Activated naive CD4-positive, alpha-beta T cell treated with anti-CD3 and anti-CD28 coated beads for 36 hours (primary cell): ENCODE measurements at regions not wholly inside any gene's neighbourhood (a gene's known extent, or its start where the extent isn't known, plus 50 kb on each side); places are given as distances from the start of the nearest gene placed in this dataset.

ENCODE experiments used
- CTCF ChIA-PET: fragments of 350-600 bp; sonication (Branson Sonifier 250); formaldehyde crosslinking; loops from one replicate; lab custom pipeline; 2021; ENCODE audit warnings: antibody characterized with exemption; lab: Charles Lee
- DNase-seq: peaks from one replicate; pipeline ENCODE4 v3.0.0-alpha.2; 2020
- H3K27ac Mint-ChIP-seq: one replicate; pipeline ENCODE4 v1.8.0; 2021; ENCODE audit warnings: mild to moderate bottlenecking, mixed read lengths
- H3K27me3 Mint-ChIP-seq: one replicate; pipeline ENCODE4 v1.8.0; 2021; ENCODE audit warnings: low read depth, mixed read lengths
- H3K36me3 Mint-ChIP-seq: one replicate; pipeline ENCODE4 v1.8.0; 2021; ENCODE audit warnings: low read depth, mixed read lengths
- H3K4me1 Mint-ChIP-seq: one replicate; pipeline ENCODE4 v1.8.0; 2021; ENCODE audit warnings: low read depth, mixed read lengths
- H3K4me3 Mint-ChIP-seq: one replicate; pipeline ENCODE4 v1.8.0; 2021; ENCODE audit warnings: mild to moderate bottlenecking, moderate library complexity, mixed read lengths
- H3K9me3 Mint-ChIP-seq: one replicate; pipeline ENCODE4 v1.8.0; 2021; ENCODE audit warnings: mixed read lengths
- intact Hi-C: fragments of 100-400 bp; cut with micrococcal nuclease; formaldehyde crosslinking; loops from one replicate; pipeline ENCODE4 v1.15.1; 2023

GRCh38 chr15:38069511-38070011, 135.1 kb downstream of the TMCO5A start:
- no peak overlapping the region for H3K4me3 Mint-ChIP-seq
- H3K27ac Mint-ChIP-seq, result no peak overlapping the region
- peaks cover 62% of the 10 kb centered on the region for H3K27me3 Mint-ChIP-seq

GRCh38 chr15:38070778-38071177, 136.3 kb downstream of the TMCO5A start:
- CTCF ChIA-PET, result no interaction called here
- Mint-ChIP-seq H3K36me3 (no peaks in the 10 kb centered on the region), H3K9me3 (no peaks in the 10 kb centered on the region), H3K27me3 (peaks cover 65% of the 10 kb centered on the region), H3K4me1 (peaks cover 34% of the 10 kb centered on the region), H3K4me3 (no peak overlapping the region), H3K27ac (no peak overlapping the region)
- DNase-seq, result no peak
- intact Hi-C loops, result no loop called here

More at GRCh38 chr15:38069511-38070011, 135.1 kb downstream of the TMCO5A start:
- Mint-ChIP-seq H3K9me3 (no peaks in the 10 kb centered on the region), H3K36me3 (no peaks in the 10 kb centered on the region), H3K4me1 (peaks cover 34% of the 10 kb centered on the region)
- CTCF ChIA-PET, result no interaction called here
- DNase-seq, result no peak
- intact Hi-C loops, result loop anchor here (1.0 to 10.0 kb wide), 4 partner anchors 184 to 1715 kb away; partner anchors contain the start of gene FSIP1

GRCh38 chr15:38071211-38071972, 137.0 kb downstream of the TMCO5A start:
- Mint-ChIP-seq H3K4me3 (no peak overlapping the region), H3K4me1 (peaks cover 34% of the 10 kb centered on the region), H3K27ac (no peak overlapping the region), H3K27me3 (peaks cover 63% of the 10 kb centered on the region), H3K9me3 (no peaks in the 10 kb centered on the region), H3K36me3 (no peaks in the 10 kb centered on the region)
- CTCF ChIA-PET, result no interaction called here
- intact Hi-C loops, result no loop called here
- DNase-seq, result no peak

GRCh38 chr15:38072007-38072347, 137.5 kb downstream of the TMCO5A start:
- H3K36me3 Mint-ChIP-seq, result no peaks in the 10 kb centered on the region
- no peaks in the 10 kb centered on the region for H3K9me3 Mint-ChIP-seq
- DNase-seq, result no peak
- no peak overlapping the region for H3K4me3 Mint-ChIP-seq
- no peak overlapping the region for H3K27ac Mint-ChIP-seq
- H3K4me1 Mint-ChIP-seq, result peaks cover 34% of the 10 kb centered on the region
- peaks cover 64% of the 10 kb centered on the region for H3K27me3 Mint-ChIP-seq
- CTCF ChIA-PET, result interaction anchor here (0.7 kb wide), 1 partner anchor 35 kb away, joined by 3 read pairs; no protein-coding TSS in a partner anchor
- intact Hi-C loops, result loop anchor here (2.0 kb wide), 1 partner anchor 1355 kb away; no protein-coding TSS in a partner anchor

- H3K36me3 Mint-ChIP-seq, result no peaks in the 10 kb centered on the region
- peak; percentile 47 for DNase-seq
- H3K27me3 Mint-ChIP-seq, result peaks cover 65% of the 10 kb centered on the region
- CTCF ChIA-PET, result interaction anchor here (0.7 kb wide), 1 partner anchor 36 kb away, joined by 3 read pairs; no protein-coding TSS in a partner anchor
- H3K4me3 Mint-ChIP-seq, result peak overlapping the region; percentile 44
- H3K9me3 Mint-ChIP-seq, result no peaks in the 10 kb centered on the region
- H3K4me1 Mint-ChIP-seq, result peaks cover 34% of the 10 kb centered on the region
- intact Hi-C loops, result loop anchor here (2.0 kb wide), 1 partner anchor 1354 kb away; no protein-coding TSS in a partner anchor
- no peak overlapping the region for H3K27ac Mint-ChIP-seq
Measured at GRCh38 chr15:38072348-38073177, 138.1 kb downstream of the TMCO5A start.

- DNase-seq, result no peak
- Mint-ChIP-seq H3K36me3 (no peaks in the 10 kb centered on the region), H3K4me1 (peaks cover 32% of the 10 kb centered on the region), H3K4me3 (peak overlapping the region; percentile 41), H3K27ac (no peak overlapping the region), H3K9me3 (no peaks in the 10 kb centered on the region), H3K27me3 (peaks cover 58% of the 10 kb centered on the region)
- CTCF ChIA-PET, result no interaction called here
- intact Hi-C loops, result loop anchor here (2.0 kb wide), 1 partner anchor 1353 kb away; no protein-coding TSS in a partner anchor
Measured at GRCh38 chr15:38073178-38073946, 138.9 kb downstream of the TMCO5A start.

- Mint-ChIP-seq H3K36me3 (no peaks in the 10 kb centered on the region), H3K4me3 (no peak overlapping the region), H3K27ac (no peak overlapping the region), H3K27me3 (peaks cover 58% of the 10 kb centered on the region), H3K9me3 (no peaks in the 10 kb centered on the region), H3K4me1 (peaks cover 29% of the 10 kb centered on the region)
- intact Hi-C loops, result no loop called here
- DNase-seq, result no peak
- CTCF ChIA-PET, result no interaction called here
Measured at GRCh38 chr15:38074029-38074428, 139.6 kb downstream of the TMCO5A start.

- H3K27ac Mint-ChIP-seq, result no peak overlapping the region
- H3K4me1 Mint-ChIP-seq, result peaks cover 21% of the 10 kb centered on the region
- no peak for DNase-seq
- H3K4me3 Mint-ChIP-seq, result no peak overlapping the region
- H3K9me3 Mint-ChIP-seq, result no peaks in the 10 kb centered on the region
- intact Hi-C loops, result no loop called here
- H3K27me3 Mint-ChIP-seq, result peaks cover 46% of the 10 kb centered on the region
- CTCF ChIA-PET, result no interaction called here
- H3K36me3 Mint-ChIP-seq, result no peaks in the 10 kb centered on the region
Measured at GRCh38 chr15:38075466-38075865, 141.0 kb downstream of the TMCO5A start.

GRCh38 chr15:38076786-38077185, 142.3 kb downstream of the TMCO5A start:
- Mint-ChIP-seq H3K9me3 (no peaks in the 10 kb centered on the region), H3K4me3 (no peak overlapping the region), H3K27me3 (peaks cover 33% of the 10 kb centered on the region), H3K27ac (no peak overlapping the region), H3K36me3 (no peaks in the 10 kb centered on the region), H3K4me1 (peaks cover 11% of the 10 kb centered on the region)
- intact Hi-C loops, result no loop called here
- CTCF ChIA-PET, result no interaction called here
- DNase-seq, result no peak

- peaks cover 16% of the 10 kb centered on the region for H3K27me3 Mint-ChIP-seq
- H3K4me1 Mint-ChIP-seq, result no peaks in the 10 kb centered on the region
- H3K36me3 Mint-ChIP-seq, result no peaks in the 10 kb centered on the region
- intact Hi-C loops, result no loop called here
- H3K27ac Mint-ChIP-seq, result no peak overlapping the region
- H3K4me3 Mint-ChIP-seq, result no peak overlapping the region
- no peaks in the 10 kb centered on the region for H3K9me3 Mint-ChIP-seq
- no peak for DNase-seq
- CTCF ChIA-PET, result no interaction called here
Measured at GRCh38 chr15:38079236-38079635, 144.8 kb downstream of the TMCO5A start.

GRCh38 chr15:38080651-38081275, 146.3 kb downstream of the TMCO5A start:
- no peaks in the 10 kb centered on the region for H3K9me3 Mint-ChIP-seq
- H3K27me3 Mint-ChIP-seq, result peaks cover 12% of the 10 kb centered on the region
- no peak overlapping the region for H3K27ac Mint-ChIP-seq
- intact Hi-C loops, result no loop called here
- CTCF ChIA-PET, result interaction anchor here (0.7 kb wide), 3 partner anchors 47 to 1555 kb away, joined by 3 to 6 read pairs (median 5); no protein-coding TSS in a partner anchor
- DNase-seq, result no peak
- no peak overlapping the region for H3K4me3 Mint-ChIP-seq
- H3K36me3 Mint-ChIP-seq, result no peaks in the 10 kb centered on the region
- H3K4me1 Mint-ChIP-seq, result peaks cover 2% of the 10 kb centered on the region
